Kidney (tissue), 13 donors: ENCODE measurements at regions not wholly inside any gene's neighbourhood (a gene's known extent, or its start where the extent isn't known, plus 50 kb on each side); places are given as distances from the start of the nearest gene placed in this dataset.

Experiments used
- DNase-seq, 5 donors: peaks; one replicate each; pipeline ENCODE4 v3.0.0-alpha.2; 2013 to 2020
- FAIRE-seq: peaks from 2 replicates; lab custom pipeline; 2012; peaks lifted over from hg19 to GRCh38; lab: Jason Lieb, UNC
- H3K27ac ChIP-seq, 2 donors: one replicate each; pipeline ENCODE4 v1.7.0; 2013; ENCODE audit warnings: low read depth in 2 of 2, low read length in 2 of 2, inconsistent platforms in 1 of 2
- H3K27me3 ChIP-seq: one replicate; pipeline ENCODE4 v1.7.1; 2013; ENCODE audit warnings: low read length, inconsistent platforms; ENCODE audit not compliant: control insufficient read depth, insufficient read depth
- H3K36me3 ChIP-seq, 3 donors: one replicate each; pipeline versions ENCODE4 v1.7.0 to v1.7.1; 2013; ENCODE audit warnings: low read length in 3 of 3, control low read depth in 1 of 3, inconsistent platforms in 1 of 3; ENCODE audit not compliant: insufficient read depth in 3 of 3, control insufficient read depth in 2 of 3
- H3K4me1 ChIP-seq, 3 donors: one replicate each; pipeline versions ENCODE4 v1.7.0 to v1.7.1; 2013; ENCODE audit warnings: low read length in 3 of 3, inconsistent platforms in 1 of 3, low read depth in 1 of 3; ENCODE audit not compliant: control insufficient read depth in 2 of 3, insufficient read depth in 2 of 3
- H3K4me3 ChIP-seq, 3 donors: one replicate each; pipeline versions ENCODE4 v1.7.0 to v1.8.1; 2013; ENCODE audit warnings: low read length in 3 of 3, control low read depth in 1 of 3, inconsistent platforms in 1 of 3
- H3K9ac ChIP-seq, 3 donors: one replicate each; pipeline versions ENCODE4 v1.7.0 to v1.7.1; 2013; ENCODE audit warnings: low read length in 3 of 3, control low read depth in 1 of 3, inconsistent platforms in 1 of 3
- H3K9me3 ChIP-seq, 3 donors: one replicate each; pipeline versions ENCODE4 v1.7.0 to v1.7.1; 2013; ENCODE audit warnings: low read length in 3 of 3, control low read depth in 1 of 3, inconsistent platforms in 1 of 3; ENCODE audit not compliant: control insufficient read depth in 2 of 3, insufficient read depth in 1 of 3
- CTCF ChIP-seq: IDR thresholded peaks from 3 replicates; pipeline ENCODE4 v1.5.1; 2012; ENCODE audit warnings: mild to moderate bottlenecking, moderate library complexity, borderline replicate concordance; ENCODE audit not compliant: insufficient read depth; ENCODE audit errors: extremely low read depth
- intact Hi-C: fragments of 100-400 bp; cut with DNase I; formaldehyde crosslinking; loops from one replicate; pipeline ENCODE4 v1.11.1; 2022
- donor health status: control.
- donor health status: control.
- donor health status: control.
- donor health status: control.
- donor health status: control.
- donor health status: DM: yes; HTN: yes; CAD: no.
- donor health status: Normal renal cell carcinoma (clear cell type).

- no peaks in the 10 kb centered on the region for H3K27me3 ChIP-seq
- H3K4me3 ChIP-seq, result no peak overlapping the region
- H3K4me1 ChIP-seq, result no peaks in the 10 kb centered on the region
- H3K27ac ChIP-seq, result no peak overlapping the region
- intact Hi-C loops, result no loop called here
- no peak for TF ChIP-seq CTCF
- DNase-seq, result no peak
- H3K9me3 ChIP-seq, result peaks cover 0 to 4% (median 2%) of the 10 kb centered on the region in 3 donors
- H3K36me3 ChIP-seq, result no peaks in the 10 kb centered on the region
- FAIRE-seq, result no peak
- H3K9ac ChIP-seq, result no peak overlapping the region
These were observed 158.0 kb downstream of the SEC14L1 start for GRCh38 chr17:77298811-77299210.

GRCh38 chr17:77299256-77300015, 158.7 kb downstream of the SEC14L1 start:
- H3K4me3 ChIP-seq, result no peak overlapping the region
- intact Hi-C loops, result no loop called here
- no peaks in the 10 kb centered on the region for H3K36me3 ChIP-seq
- DNase-seq (no peak), FAIRE-seq (no peak)
- H3K9ac ChIP-seq, result no peak overlapping the region
- no peaks in the 10 kb centered on the region for H3K27me3 ChIP-seq
- H3K27ac ChIP-seq, result no peak overlapping the region
- peaks cover 0 to 4% (median 2%) of the 10 kb centered on the region in 3 donors for H3K9me3 ChIP-seq
- TF ChIP-seq CTCF, result no peak
- no peaks in the 10 kb centered on the region for H3K4me1 ChIP-seq

GRCh38 chr17:77300016-77300686, 159.4 kb downstream of the SEC14L1 start:
- Histone ChIP-seq H3K4me3 (no peak overlapping the region), H3K27ac (no peak overlapping the region), H3K4me1 (peaks cover 0 to 3% (median 0%) of the 10 kb centered on the region in 3 donors), H3K36me3 (no peaks in the 10 kb centered on the region), H3K9me3 (peaks cover 0 to 4% (median 2%) of the 10 kb centered on the region in 3 donors), H3K27me3 (no peaks in the 10 kb centered on the region), H3K9ac (no peak overlapping the region)
- FAIRE-seq (no peak), DNase-seq (no peak)
- intact Hi-C loops, result no loop called here
- TF ChIP-seq CTCF, result no peak
